NCI-H1092 (cell line): ENCODE measurements at regions not wholly inside any gene's neighbourhood (a gene's known extent, or its start where the extent isn't known, plus 50 kb on each side); places are given as distances from the start of the nearest gene placed in this dataset.

Experiments
- DNase-seq: peaks from one replicate; lab custom pipeline; 2025; lab: John Stamatoyannopoulos, UW

GRCh38 chr17:72425794-72426168 is 305.0 kb downstream of the SOX9 start:
- no peak for DNase-seq

GRCh38 chr17:72426321-72426720 is 305.5 kb downstream of the SOX9 start:
- DNase-seq: no peak

- no peak for DNase-seq
These were observed 306.3 kb downstream of the SOX9 start for GRCh38 chr17:72426948-72427760.

- DNase-seq: no peak
These were observed 306.9 kb downstream of the SOX9 start for GRCh38 chr17:72427761-72428109.

- DNase-seq: no peak
These were observed 308.3 kb downstream of the SOX9 start for GRCh38 chr17:72429066-72429638.

GRCh38 chr17:72430611-72431432 is 310.0 kb downstream of the SOX9 start:
- no peak for DNase-seq

GRCh38 chr17:72432143-72432621 is 311.4 kb downstream of the SOX9 start:
- DNase-seq: no peak

- no peak for DNase-seq
These were observed 312.1 kb downstream of the SOX9 start for GRCh38 chr17:72432881-72433280.

- DNase-seq: no peak
These were observed 313.0 kb downstream of the SOX9 start for GRCh38 chr17:72433797-72434196.

- DNase-seq: no peak
These were observed 313.8 kb downstream of the SOX9 start for GRCh38 chr17:72434581-72434980.

GRCh38 chr17:72434991-72435618 is 314.3 kb downstream of the SOX9 start:
- no peak for DNase-seq

GRCh38 chr17:72438783-72439182 is 318.0 kb downstream of the SOX9 start:
- DNase-seq: no peak

GRCh38 chr17:72439893-72440502 is 319.2 kb downstream of the SOX9 start:
- no peak for DNase-seq

- no peak for DNase-seq
These were observed 320.1 kb downstream of the SOX9 start for GRCh38 chr17:72440961-72441360.

GRCh38 chr17:72441909-72442308 is 321.1 kb downstream of the SOX9 start:
- DNase-seq: no peak

- DNase-seq: no peak
These were observed 323.8 kb downstream of the SOX9 start for GRCh38 chr17:72444517-72445054.

- no peak for DNase-seq
These were observed 324.5 kb downstream of the SOX9 start for GRCh38 chr17:72445055-72445991.

- DNase-seq: no peak
These were observed 325.3 kb downstream of the SOX9 start for GRCh38 chr17:72446118-72446517.

- no peak for DNase-seq
These were observed 325.9 kb downstream of the SOX9 start for GRCh38 chr17:72446525-72447250.

- no peak for DNase-seq
These were observed 326.4 kb downstream of the SOX9 start for GRCh38 chr17:72447251-72447640.
